ENCODE measurements at regions not wholly inside any gene's neighbourhood (a gene's known extent, or its start where the extent isn't known, plus 50 kb on each side); places are given as distances from the start of the nearest gene placed in this dataset.

- DNase-seq: no peak
Observed at GRCh38 chr1:30402031-30402430, 321.4 kb downstream of the MATN1 start.

GRCh38 chr1:30400507-30400906 is 322.9 kb downstream of the MATN1 start:
- DNase-seq: no peak

GRCh38 chr1:30399026-30399425 is 324.4 kb downstream of the MATN1 start:
- DNase-seq: no peak

- no peak for DNase-seq
Observed at GRCh38 chr1:30397576-30397975, 325.8 kb downstream of the MATN1 start.

GRCh38 chr1:30395631-30396030 is 327.8 kb downstream of the MATN1 start:
- no peak for DNase-seq

GRCh38 chr1:30388386-30388785 is 335.0 kb downstream of the MATN1 start:
- no peak for DNase-seq

- no peak for DNase-seq
Observed at GRCh38 chr1:30386156-30386926, 337.0 kb downstream of the MATN1 start.

- no peak for DNase-seq
Observed at GRCh38 chr1:30385246-30385995, 338.0 kb downstream of the MATN1 start.

- no peak for DNase-seq
Observed at GRCh38 chr1:30384286-30385245, 338.8 kb downstream of the MATN1 start.

- no peak for DNase-seq
Observed at GRCh38 chr1:30383221-30383711, 340.1 kb downstream of the MATN1 start.

- no peak for DNase-seq
Observed at GRCh38 chr1:30382496-30382895, 340.9 kb downstream of the MATN1 start.

GRCh38 chr1:30381671-30382365 is 341.6 kb downstream of the MATN1 start:
- no peak for DNase-seq

GRCh38 chr1:30381266-30381665 is 342.1 kb downstream of the MATN1 start:
- no peak for DNase-seq

- DNase-seq: no peak
Observed at GRCh38 chr1:30380625-30380984, 342.8 kb downstream of the MATN1 start.

- DNase-seq: peak; percentile 77 to 90 (median 89)
Observed at GRCh38 chr1:30379684-30380624, 343.4 kb downstream of the MATN1 start.

- DNase-seq: no peak
Observed at GRCh38 chr1:30378991-30379581, 344.3 kb downstream of the MATN1 start.

- no peak for DNase-seq
Observed at GRCh38 chr1:30378003-30378596, 345.3 kb downstream of the MATN1 start.

GRCh38 chr1:30377230-30378002 is 346.0 kb downstream of the MATN1 start:
- DNase-seq: no peak

- no peak for DNase-seq
Observed at GRCh38 chr1:30376054-30376697, 347.2 kb downstream of the MATN1 start.
